Gastrocnemius medialis (tissue), 4 donors: ENCODE measurements at regions not wholly inside any gene's neighbourhood (a gene's known extent, or its start where the extent isn't known, plus 50 kb on each side); places are given as distances from the start of the nearest gene placed in this dataset.

Source experiments
- CTCF ChIP-seq, 5 experiments: fragments of 450-650 bp in 3 of 5; fragments of 200-600 bp in 2 of 5; sonication (generic) in 2 of 5; IDR thresholded peaks in 4 of 5; conservative IDR thresholded peaks in 1 of 5; 1 replicate in 4 of 5; 2 replicates in 1 of 5; pipeline ENCODE4 v1.5.1; 2016 to 2019; ENCODE audit warnings: antibody characterized with exemption in 5 of 5, mild to moderate bottlenecking in 3 of 5, moderate library complexity in 3 of 5
- POLR2A ChIP-seq, 2 donors: fragments of 450-650 bp; IDR thresholded peaks; one replicate each; pipeline ENCODE4 v1.6.1; 2017; ENCODE audit warnings: antibody characterized with exemption in 2 of 2, mild to moderate bottlenecking in 2 of 2, moderate library complexity in 2 of 2

GRCh38 chr4:104879854-104880253 lies 266.8 kb upstream of the TET2 start:
- no peak for TF ChIP-seq POLR2A (IDR thresholded peaks at IDR 0.05)
- no peak for TF ChIP-seq CTCF (IDR thresholded peaks at IDR 0.05 in 4 of 5, conservative IDR thresholded peaks at IDR 0.05 in 1 of 5)
